ENCODE measurements at regions not wholly inside any gene's neighbourhood (a gene's known extent, or its start where the extent isn't known, plus 50 kb on each side); places are given as distances from the start of the nearest gene placed in this dataset.

GRCh38 chr3:14334136-14334535 is 68.3 kb upstream of the SLC6A6 start (continued):
- no peak for TF ChIP-seq CHD7 (IDR thresholded peaks at IDR 0.05; ENCODE audit: insufficient replicate concordance, low read length)
- no peak for TF ChIP-seq JUND (IDR thresholded peaks at IDR 0.05; ENCODE audit: low read length)
- TF ChIP-seq SIRT6 (IDR thresholded peaks at IDR 0.05; ENCODE audit: low read length): no peak
- no peak for TF ChIP-seq ASH2L (IDR thresholded peaks at IDR 0.05; ENCODE audit: low read length)
- TF ChIP-seq YY1 (IDR thresholded peaks at IDR 0.05; ENCODE audit: low read depth, low read length): no peak

Measured in H1 (cell line).